GM20431 (cell line): ENCODE measurements at regions not wholly inside any gene's neighbourhood (a gene's known extent, or its start where the extent isn't known, plus 50 kb on each side); places are given as distances from the start of the nearest gene placed in this dataset.

Source experiments
- in situ Hi-C: fragments of 300-500 bp; cut with MseI, MboI; formaldehyde crosslinking; loops from one replicate; pipeline ENCODE4 v1.15.0; 2020; ENCODE audit warnings: low sequenced_read_pairs; ENCODE audit not compliant: unreplicated experiment

DNA sequence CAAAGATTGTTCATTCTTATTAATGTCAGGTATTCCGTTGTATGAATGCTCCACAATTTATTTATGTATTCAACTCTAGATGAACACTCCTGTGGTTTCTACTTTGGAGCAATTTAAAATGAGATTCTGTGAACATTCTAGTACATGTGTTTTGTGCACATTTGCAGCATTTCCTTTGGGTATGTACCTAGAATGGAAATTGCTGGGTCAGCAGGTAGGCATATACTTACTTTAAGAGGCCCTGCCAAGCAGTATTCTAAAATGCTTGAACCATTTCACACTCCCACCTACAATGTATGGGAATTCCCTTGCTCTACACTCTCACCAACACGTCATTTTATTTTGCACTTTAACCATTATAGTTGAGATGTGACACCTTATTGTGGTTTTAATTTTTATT lies 59.4 kb upstream of the MAGEB2 start:
- in situ Hi-C loops: no loop called here

DNA sequence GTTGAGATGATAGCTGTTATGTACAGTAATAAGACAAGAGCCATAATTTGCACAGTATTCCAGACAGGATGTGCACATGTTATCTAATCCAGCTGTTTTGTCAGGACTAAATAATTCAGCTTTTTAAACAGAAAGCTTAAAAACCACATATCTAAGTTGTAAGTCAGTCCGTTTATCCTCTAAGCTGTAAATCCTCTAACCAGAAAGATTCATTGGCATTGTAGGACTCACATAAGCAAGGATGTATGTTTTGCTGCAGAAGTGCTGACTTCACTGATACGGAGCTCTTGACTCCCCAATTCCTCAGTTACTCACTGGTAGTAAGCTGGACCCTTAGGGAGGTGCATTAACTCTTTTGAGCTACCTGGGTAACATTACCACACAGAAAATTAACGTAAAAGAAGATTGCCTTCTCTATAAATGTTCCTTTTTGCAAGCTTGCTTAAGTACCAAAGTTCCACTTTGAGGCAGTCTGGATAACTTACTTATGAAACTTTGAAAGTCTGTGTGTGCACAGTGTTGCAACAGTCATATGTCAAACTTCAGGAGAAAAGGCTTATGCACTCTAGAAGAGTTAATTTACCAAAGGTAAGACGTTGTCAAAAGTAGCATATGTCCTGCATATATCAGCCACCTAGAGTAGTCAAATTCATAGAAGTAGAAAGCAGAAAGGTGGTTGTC lies 58.3 kb upstream of the MAGEB2 start:
- in situ Hi-C loops: no loop called here

DNA sequence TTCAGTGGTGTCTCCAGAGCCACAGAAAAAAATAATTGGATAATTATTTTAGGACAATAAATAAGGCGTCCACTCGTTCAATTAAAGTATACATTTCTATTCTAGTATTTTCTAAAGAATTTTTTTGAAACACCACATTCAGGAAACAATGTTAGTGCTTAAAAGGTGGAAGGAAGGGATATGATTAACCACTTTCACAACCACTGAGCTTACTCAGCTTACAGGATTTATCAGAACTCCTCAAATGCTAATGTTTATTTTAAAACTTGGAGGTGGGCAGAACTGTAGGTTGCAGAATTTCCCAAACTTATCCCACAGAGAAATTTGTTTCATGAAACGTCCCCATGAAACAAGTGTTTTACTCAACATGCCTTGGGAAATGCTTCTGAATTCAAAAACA lies 54.3 kb upstream of the MAGEB2 start:
- in situ Hi-C loops: no loop called here
